SU-DHL-6 (cell line): ENCODE measurements at regions not wholly inside any gene's neighbourhood (a gene's known extent, or its start where the extent isn't known, plus 50 kb on each side); places are given as distances from the start of the nearest gene placed in this dataset.

Experiments
- H2AFZ ChIP-seq: fragments of 200-600 bp; sonication (generic); 2 replicates; pipeline ENCODE4 v1.6.1; 2014; ENCODE audit warnings: low read depth, mild to moderate bottlenecking, moderate library complexity, mixed read lengths, antibody characterized with exemption, low read length; ENCODE audit not compliant: severe bottlenecking
- H3F3A ChIP-seq: fragments of 200-600 bp; shearing (Covaris generic); 2 replicates; pipeline ENCODE4 v1.6.0; 2016; ENCODE audit warnings: antibody characterized with exemption, mild to moderate bottlenecking; ENCODE audit not compliant: insufficient read depth
- H3K27ac ChIP-seq: fragments of 200-600 bp; sonication (generic); 2 replicates; pipeline ENCODE4 v1.5.1; 2016; ENCODE audit warnings: low read depth, mild to moderate bottlenecking, low read length, moderate library complexity, mixed read lengths
- H3K27me3 ChIP-seq: fragments of 200-600 bp; sonication (generic), shearing (Covaris generic); 2 replicates; pipeline ENCODE4 v1.6.0; 2014; ENCODE audit warnings: mild to moderate bottlenecking, low read length
- H3K36me3 ChIP-seq: fragments of 200-600 bp; sonication (generic); 2 replicates; pipeline ENCODE4 v1.6.1; 2014; ENCODE audit warnings: mild to moderate bottlenecking, low read length, mixed read lengths
- H3K4me2 ChIP-seq: fragments of 300-600, 200-600 bp; shearing (Covaris generic), sonication (generic); 2 replicates; pipeline ENCODE4 v1.6.0; 2014; ENCODE audit warnings: low read length, low read depth, mild to moderate bottlenecking; ENCODE audit not compliant: poor library complexity, severe bottlenecking
- H3K4me3 ChIP-seq: fragments of 200-600 bp; sonication (generic); 2 replicates; pipeline ENCODE4 v1.5.1; 2014; ENCODE audit warnings: antibody characterized with exemption, low read length, mild to moderate bottlenecking, mixed read lengths; ENCODE audit not compliant: insufficient read depth, poor library complexity, severe bottlenecking
- H3K79me2 ChIP-seq: fragments of 200-600 bp; sonication (generic); 2 replicates; pipeline ENCODE4 v1.6.1; 2014; ENCODE audit warnings: mild to moderate bottlenecking, low read length, moderate library complexity; ENCODE audit not compliant: insufficient read depth
- H3K9ac ChIP-seq: fragments of 200-600 bp; sonication (generic); 2 replicates; pipeline ENCODE4 v1.7.0; 2014; ENCODE audit warnings: mild to moderate bottlenecking, low read length
- H3K9me2 ChIP-seq: fragments of 200-600 bp; sonication (generic); replicated peaks from 2 replicates; pipeline ENCODE4 v1.6.1; 2014; ENCODE audit warnings: low read length; ENCODE audit not compliant: insufficient read depth
- H3K9me3 ChIP-seq: fragments of 200-600 bp; sonication (generic); 2 replicates; pipeline ENCODE4 v1.6.1; 2014; ENCODE audit warnings: low read length, mixed read lengths; ENCODE audit not compliant: insufficient read depth
- H4K20me1 ChIP-seq: fragments of 200-600 bp; sonication (generic); 2 replicates; pipeline ENCODE4 v1.6.1; 2014; ENCODE audit warnings: low read depth, mild to moderate bottlenecking, antibody characterized with exemption, low read length, moderate library complexity, mixed read lengths
- CTCF ChIP-seq: fragments of 200-600 bp; sonication (generic); IDR thresholded peaks from one replicate; pipeline ENCODE4 v1.5.1; 2017; ENCODE audit warnings: antibody characterized with exemption, mild to moderate bottlenecking, low read length, moderate library complexity; ENCODE audit not compliant: insufficient read depth, poor library complexity, severe bottlenecking
- EZH2phosphoT487 ChIP-seq: fragments of 200-600 bp; sonication (generic), shearing (Covaris generic); conservative IDR thresholded peaks from 2 replicates; pipeline ENCODE4 v1.6.1; 2018; ENCODE audit warnings: mild to moderate bottlenecking, antibody characterized with exemption, low read length, moderate library complexity, mixed read lengths

- Histone ChIP-seq H3K9me3 (no peaks in the 10 kb centered on the region), H4K20me1 (no peaks in the 10 kb centered on the region), H3K9me2 (no peaks in the 10 kb centered on the region), H3K27ac (no peak overlapping the region), H2AFZ (no peak overlapping the region), H3K27me3 (no peaks in the 10 kb centered on the region), H3K4me3 (no peak overlapping the region), H3K9ac (no peak overlapping the region), H3K4me2 (no peak overlapping the region), H3K36me3 (no peaks in the 10 kb centered on the region), H3F3A (no peaks in the 10 kb centered on the region), H3K79me2 (no peaks in the 10 kb centered on the region)
- no peak for TF ChIP-seq EZH2phosphoT487
- no peak for TF ChIP-seq CTCF
Observed at GRCh38 chrX:147741776-147742175, 169.9 kb upstream of the FMR1 start.

DNA sequence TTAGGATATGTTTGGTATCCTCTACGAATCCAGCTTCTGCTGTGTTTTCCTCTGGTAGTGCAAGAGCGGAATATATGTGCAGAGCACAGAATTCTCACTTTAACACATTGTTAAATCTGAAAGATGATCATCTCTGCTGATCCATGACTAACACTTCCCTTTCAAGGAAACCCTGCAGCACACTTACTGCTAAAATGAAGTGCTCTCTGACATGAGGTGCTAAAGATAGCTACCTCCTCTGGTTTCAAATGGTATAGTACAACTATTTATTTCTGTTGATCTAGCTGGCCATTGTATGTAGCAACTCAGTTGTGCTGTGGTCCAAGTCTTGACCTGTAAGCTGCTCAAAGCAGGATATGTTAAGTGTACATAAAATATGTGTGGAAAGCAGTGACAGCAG is 162.4 kb upstream of the FMR1 start:
- Histone ChIP-seq H3K27me3 (no peaks in the 10 kb centered on the region), H3K9me3 (no peaks in the 10 kb centered on the region), H3K79me2 (no peaks in the 10 kb centered on the region), H3K4me3 (no peak overlapping the region), H4K20me1 (no peaks in the 10 kb centered on the region), H3K4me2 (no peak overlapping the region), H3F3A (no peaks in the 10 kb centered on the region), H3K9ac (no peak overlapping the region), H3K36me3 (no peaks in the 10 kb centered on the region), H2AFZ (no peak overlapping the region), H3K27ac (no peak overlapping the region), H3K9me2 (no peaks in the 10 kb centered on the region)
- no peak for TF ChIP-seq CTCF
- TF ChIP-seq EZH2phosphoT487: no peak

DNA sequence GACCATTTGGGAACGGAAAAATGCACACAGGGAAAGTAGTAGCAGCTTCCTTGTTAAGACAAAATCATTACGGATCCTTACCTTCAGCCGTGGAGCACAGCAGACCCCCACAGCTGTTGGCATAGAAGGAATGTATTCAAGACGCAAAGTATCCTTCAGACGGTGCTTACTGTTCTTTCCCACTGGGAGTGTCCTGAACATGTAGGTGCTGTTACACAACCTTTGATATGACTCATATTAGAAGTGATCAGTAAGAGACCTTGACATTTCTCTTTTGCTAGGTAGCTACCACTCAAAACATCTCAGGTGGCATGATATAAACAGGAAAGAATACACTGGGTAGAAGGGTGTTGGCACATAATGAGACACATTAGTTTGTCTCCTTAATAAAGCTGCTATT is 154.0 kb upstream of the FMR1 start:
- no peak overlapping the region for H3K4me3 ChIP-seq
- H3K79me2 ChIP-seq: no peaks in the 10 kb centered on the region
- H3K27ac ChIP-seq: no peak overlapping the region
- H4K20me1 ChIP-seq: no peaks in the 10 kb centered on the region
- H3F3A ChIP-seq: no peaks in the 10 kb centered on the region
- H3K9me3 ChIP-seq: no peaks in the 10 kb centered on the region
- no peaks in the 10 kb centered on the region for H3K36me3 ChIP-seq
- no peaks in the 10 kb centered on the region for H3K9me2 ChIP-seq
- TF ChIP-seq CTCF (no peak), EZH2phosphoT487 (no peak)
- no peak overlapping the region for H3K4me2 ChIP-seq
- H2AFZ ChIP-seq: no peak overlapping the region
- H3K27me3 ChIP-seq: no peaks in the 10 kb centered on the region
- no peak overlapping the region for H3K9ac ChIP-seq

DNA sequence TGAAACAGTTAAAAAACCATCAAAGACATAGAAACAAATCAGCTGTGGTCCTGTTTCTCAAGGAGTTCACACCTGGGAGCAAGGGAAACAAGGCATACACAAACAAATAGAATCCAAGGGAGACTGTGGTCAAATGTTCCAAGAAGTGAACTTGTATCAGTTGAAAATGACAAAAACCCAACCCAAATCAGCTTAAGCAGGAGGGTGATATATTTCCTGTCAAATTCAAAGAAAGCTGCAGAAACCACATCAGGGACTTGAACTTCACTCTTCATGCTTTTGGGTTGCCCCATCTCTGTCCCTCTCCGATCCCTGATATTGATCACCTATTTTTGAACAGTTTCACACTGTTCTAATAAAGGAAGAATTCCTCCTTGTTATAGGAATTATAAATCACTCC is 148.6 kb upstream of the FMR1 start:
- H2AFZ ChIP-seq: no peak overlapping the region
- no peak overlapping the region for H3K4me2 ChIP-seq
- no peaks in the 10 kb centered on the region for H3K27me3 ChIP-seq
- H3K27ac ChIP-seq: no peak overlapping the region
- H3K4me3 ChIP-seq: no peak overlapping the region
- TF ChIP-seq CTCF: no peak
- no peak for TF ChIP-seq EZH2phosphoT487
- H3K36me3 ChIP-seq: no peaks in the 10 kb centered on the region
- no peaks in the 10 kb centered on the region for H3K79me2 ChIP-seq
- no peaks in the 10 kb centered on the region for H3K9me2 ChIP-seq
- H3K9ac ChIP-seq: no peak overlapping the region
- H3F3A ChIP-seq: no peaks in the 10 kb centered on the region
- no peaks in the 10 kb centered on the region for H4K20me1 ChIP-seq
- H3K9me3 ChIP-seq: no peaks in the 10 kb centered on the region
